SIG-M5 (cell line): ENCODE measurements at regions not wholly inside any gene's neighbourhood (a gene's known extent, or its start where the extent isn't known, plus 50 kb on each side); places are given as distances from the start of the nearest gene placed in this dataset.

Source experiments
- DNase-seq: peaks from one replicate; lab custom pipeline; 2025; lab: John Stamatoyannopoulos, UW

GRCh38 chr18:78709261-78709809, 270.3 kb upstream of the SALL3 start:
- no peak for DNase-seq

DNA sequence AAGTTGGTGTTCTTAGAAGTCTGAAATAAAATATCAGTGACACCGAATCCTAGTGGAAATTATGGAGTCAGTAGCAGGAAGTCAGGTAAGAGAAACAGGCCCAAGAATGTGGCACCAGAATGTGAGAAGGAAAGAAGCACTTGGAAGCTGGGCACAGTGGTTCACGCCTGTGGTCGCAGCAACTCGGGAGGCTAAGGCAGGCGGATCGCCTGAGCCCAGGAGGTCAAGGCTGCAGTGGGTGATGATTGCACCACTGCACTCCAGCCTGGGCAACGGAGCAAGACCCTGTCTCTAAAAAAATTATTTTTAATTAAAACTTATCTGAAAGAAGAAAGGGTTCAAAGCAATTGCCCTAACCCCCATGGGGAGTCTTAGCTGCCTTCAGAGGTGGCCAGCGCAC, 268.3 kb upstream of the SALL3 start:
- DNase-seq: no peak

- DNase-seq: no peak
Measured at GRCh38 chr18:78711971-78712370, 267.6 kb upstream of the SALL3 start.

GRCh38 chr18:78713069-78713468, 266.5 kb upstream of the SALL3 start:
- DNase-seq: no peak

DNA sequence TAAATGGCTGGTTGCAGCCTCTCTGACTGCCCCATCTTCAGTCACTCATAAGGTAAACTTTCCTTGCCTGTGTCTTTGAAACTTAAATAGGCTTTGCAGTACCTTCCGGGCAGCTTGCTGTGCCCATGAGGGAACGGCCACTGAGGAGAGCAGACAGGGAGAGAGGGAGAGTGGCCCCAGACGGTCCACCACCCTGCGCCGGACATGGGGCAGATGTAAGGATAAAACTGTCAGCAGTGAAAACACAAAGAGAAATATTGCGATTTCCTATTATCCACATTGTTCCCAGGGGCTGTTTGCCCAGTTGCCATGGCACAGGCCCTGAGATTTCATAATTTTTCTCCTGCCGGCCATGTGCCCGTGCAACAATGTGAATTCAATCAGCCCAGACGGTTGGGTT, 265.9 kb upstream of the SALL3 start:
- DNase-seq: no peak

DNA sequence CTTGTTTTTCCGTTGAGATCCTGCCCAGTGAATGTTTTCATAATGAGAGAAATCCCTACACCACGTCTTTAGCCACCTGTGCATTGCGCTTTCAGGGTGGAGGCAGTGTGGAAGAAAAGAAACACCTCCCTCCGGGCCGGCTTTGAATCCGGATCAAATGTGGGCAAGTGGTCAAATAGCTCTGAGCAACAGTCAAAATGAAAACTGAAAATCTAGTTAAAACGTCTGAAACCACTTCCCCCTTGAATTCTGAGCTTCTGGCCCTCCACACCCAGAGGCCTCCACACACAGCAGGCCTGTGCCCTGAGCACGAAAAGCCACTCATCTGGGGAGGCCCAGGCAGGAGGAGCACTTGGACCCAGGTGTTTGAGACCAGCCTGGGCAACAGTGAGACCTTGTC, 263.6 kb upstream of the SALL3 start:
- DNase-seq: no peak

GRCh38 chr18:78716581-78716980, 263.0 kb upstream of the SALL3 start:
- DNase-seq: no peak

DNA sequence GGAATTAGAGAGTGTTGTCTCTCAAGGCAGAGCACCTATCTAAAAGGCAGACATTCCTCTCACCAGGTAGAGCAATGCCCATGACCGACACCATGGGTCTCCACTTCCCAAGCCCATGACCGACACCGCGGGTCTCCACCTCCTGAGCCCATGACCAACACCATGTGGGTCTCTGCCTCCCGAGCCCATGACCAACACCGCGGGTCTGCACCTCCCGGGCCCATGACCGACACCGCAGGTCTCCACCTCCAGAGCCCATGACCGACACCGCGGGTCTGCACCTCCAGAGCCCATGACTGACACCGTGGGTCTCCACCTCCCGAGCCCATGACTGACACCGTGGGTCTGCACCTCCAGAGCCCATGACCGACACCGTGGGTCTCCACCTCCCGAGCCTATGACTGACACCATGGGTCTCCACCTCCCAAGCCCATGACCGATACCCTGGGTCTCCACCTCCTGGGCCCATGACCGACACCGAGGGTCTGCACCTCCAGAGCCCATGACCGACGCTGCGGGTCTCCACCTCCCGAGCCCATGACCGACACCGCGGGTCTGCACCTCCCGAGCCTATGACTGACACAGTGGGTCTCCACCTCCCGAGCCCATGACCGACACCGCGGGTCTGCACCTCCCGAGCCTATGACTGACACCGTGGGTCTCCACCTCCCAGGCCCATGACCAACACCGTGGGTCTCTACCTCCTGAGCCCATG, 262.4 kb upstream of the SALL3 start:
- DNase-seq: no peak

- no peak for DNase-seq
Measured at GRCh38 chr18:78717766-78718150, 261.9 kb upstream of the SALL3 start.

GRCh38 chr18:78719821-78720220, 259.8 kb upstream of the SALL3 start:
- no peak for DNase-seq

- DNase-seq: no peak
Measured at GRCh38 chr18:78720456-78721237, 259.0 kb upstream of the SALL3 start.

DNA sequence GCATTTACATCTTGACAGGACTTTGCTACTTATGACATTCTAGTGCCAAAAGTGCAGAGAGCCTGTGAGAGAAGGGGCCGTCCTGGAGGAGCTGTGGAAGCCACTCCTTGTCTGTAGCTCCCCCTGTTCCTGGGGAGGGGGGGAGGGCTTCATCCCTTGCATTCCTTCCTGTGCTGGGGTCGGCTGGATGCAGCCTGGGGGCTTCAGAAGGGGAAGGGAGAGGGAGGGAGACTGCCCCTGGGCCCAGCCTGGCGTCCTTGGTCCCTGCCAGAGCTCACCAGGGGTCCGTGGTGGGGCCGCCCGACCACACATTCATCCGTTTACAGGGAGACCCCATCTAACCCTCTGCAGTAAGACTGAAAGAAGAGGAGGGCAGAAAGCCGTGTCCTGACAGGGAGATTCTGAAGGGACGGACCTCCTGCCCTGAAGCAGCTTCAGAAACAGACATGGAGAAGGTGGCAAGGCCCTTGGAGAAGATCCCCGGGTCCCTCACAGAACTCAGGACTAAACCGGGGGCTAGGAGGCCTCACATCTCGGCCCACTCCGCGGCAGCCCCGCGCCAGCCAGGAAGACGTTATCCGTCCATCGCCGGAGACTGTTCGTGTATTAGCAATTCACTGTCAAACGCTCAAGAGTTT, 258.3 kb upstream of the SALL3 start:
- no peak for DNase-seq

DNA sequence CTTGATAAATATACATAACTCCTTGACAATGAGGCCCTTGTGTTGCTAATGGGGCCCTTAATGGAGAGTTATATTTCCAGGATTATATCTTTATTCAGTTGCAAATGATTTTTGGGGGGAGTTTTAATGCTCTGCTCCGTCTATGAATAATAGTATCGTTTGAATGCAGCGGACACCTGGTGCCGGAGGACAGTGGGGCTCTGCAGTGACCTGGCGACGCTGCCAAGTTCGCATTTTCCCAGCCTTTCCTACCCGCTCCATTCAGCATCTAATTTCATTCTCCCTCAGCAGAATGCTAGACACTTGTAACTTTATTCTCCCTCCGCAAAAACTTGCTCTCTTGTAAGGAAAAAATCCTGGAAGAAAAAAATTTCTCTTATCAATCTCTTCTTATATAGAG, 257.6 kb upstream of the SALL3 start:
- DNase-seq: no peak

DNA sequence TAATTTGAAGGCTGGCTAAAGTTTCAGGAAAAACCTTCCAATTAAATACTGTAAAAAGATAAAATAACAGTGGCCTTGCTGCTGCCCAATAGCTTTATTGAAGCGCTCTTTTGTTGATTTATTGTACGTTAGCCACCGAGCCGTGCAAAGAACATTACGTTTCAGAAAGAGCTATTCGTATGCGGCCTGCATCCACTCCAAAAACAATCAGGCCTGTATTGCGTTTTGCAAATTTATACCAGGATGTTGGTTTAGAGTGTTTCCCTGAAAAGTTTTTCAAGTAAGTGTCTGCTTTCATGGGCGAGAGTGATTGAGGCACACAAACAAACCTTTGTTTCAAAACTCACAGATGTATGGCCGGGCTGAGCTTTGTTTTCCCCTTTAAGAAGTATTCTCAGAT, 257.2 kb upstream of the SALL3 start:
- DNase-seq: no peak

DNA sequence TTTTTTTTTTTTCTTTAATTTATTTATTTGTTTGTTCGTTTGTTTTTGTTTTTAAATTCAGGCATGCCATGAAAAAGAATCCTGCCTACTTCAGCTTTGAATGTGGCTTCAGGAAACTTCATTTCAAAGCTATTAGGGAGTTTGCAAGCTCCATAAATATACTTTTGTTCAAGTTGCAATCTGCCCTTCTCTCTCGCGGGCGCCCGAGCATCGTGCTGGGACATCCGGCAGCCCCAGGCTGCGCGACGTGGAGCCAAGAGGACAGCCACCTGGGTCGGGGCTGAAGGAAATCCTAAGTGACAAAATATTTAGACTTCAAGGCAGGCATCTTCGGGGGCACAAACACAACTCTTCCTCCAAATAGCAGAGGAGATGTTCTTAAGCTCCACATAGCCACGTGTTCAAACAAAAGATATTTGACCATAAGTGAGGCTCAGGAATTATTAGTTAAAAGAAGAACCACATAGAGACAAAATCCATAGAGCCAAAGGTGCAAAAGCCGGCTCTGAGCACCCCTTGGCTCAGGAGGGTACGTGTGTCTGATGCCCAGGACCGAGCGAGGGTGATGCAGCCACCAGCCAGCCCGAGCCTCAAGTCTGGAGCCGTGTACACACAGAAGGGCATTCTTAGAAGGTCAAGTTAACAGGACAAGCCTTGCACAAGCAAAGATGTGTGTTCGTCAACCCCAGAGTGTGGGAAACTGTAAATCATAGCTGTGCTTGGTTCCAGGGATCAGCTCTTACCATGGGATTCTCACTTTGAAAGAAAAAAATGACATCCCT, 256.5 kb upstream of the SALL3 start:
- no peak for DNase-seq

GRCh38 chr18:78724214-78724914, 255.3 kb upstream of the SALL3 start:
- no peak for DNase-seq

DNA sequence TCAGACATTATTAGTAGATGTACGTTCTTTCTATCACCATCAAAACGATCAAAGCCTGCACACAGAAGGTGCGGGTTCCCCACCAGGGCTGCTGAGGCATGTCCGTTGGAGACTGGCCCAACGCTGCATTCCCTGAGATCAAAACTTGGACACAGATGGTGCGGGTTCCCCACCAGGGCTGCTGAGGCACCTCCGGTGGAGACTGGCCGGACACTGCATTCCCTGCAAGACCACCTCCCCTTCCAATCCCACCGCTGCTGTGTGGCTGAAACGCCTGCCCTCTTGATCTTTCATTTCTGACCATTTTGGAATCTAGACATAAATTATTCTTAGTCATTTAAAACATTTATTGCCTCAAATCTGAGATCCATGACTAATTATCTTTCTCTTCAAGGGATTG, 254.2 kb upstream of the SALL3 start:
- no peak for DNase-seq

DNA sequence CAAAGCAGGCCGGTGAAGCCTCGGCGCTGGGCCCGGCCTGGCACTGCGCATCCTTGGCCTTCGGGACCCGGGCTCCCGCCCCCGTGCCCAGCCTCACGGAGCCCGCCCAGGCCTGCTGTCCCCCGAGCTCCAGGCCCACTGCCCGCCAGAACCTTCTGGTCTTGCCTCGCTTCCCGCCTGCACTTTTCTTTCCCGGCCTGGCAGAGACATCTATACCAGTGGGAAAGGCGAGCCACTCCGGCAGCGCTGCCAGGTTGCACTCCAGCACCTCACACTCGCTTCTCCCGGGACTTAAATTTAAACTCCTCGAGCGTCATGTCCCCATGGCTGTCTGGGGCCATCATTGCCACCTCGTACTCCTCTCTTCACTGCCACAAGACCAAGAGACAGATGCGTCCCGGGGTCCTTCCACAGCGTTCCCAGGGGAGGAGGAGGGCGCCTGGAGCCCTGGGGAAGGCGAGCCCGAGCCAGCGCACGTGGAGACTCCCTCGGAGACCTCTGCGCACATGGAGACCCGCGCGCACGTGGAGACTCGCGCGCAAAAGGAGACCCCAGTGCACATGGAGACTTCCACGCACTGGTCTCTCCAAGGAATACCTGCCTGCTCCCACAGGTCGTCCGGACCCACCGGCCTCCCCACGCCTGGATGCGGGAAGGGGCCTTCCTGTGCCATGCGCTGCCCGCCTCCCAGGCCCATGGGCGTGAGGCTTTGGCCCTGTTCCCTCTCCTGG, 253.1 kb upstream of the SALL3 start:
- DNase-seq: no peak

GRCh38 chr18:78727057-78727739, 252.4 kb upstream of the SALL3 start:
- DNase-seq: no peak
